HUES6 (cell line): ENCODE measurements at regions not wholly inside any gene's neighbourhood (a gene's known extent, or its start where the extent isn't known, plus 50 kb on each side); places are given as distances from the start of the nearest gene placed in this dataset.

Source experiments
- H3K27ac ChIP-seq: 2 replicates; pipeline ENCODE4 v1.7.0; 2013; ENCODE audit warnings: low read depth, mild to moderate bottlenecking, low read length, inconsistent platforms
- H3K27me3 ChIP-seq: 2 replicates; pipeline ENCODE4 v1.6.1; 2013; ENCODE audit warnings: low read length; ENCODE audit not compliant: control insufficient read depth, insufficient read depth
- H3K36me3 ChIP-seq: 2 replicates; pipeline ENCODE4 v1.6.1; 2013; ENCODE audit warnings: low read length; ENCODE audit not compliant: control insufficient read depth, insufficient read depth
- H3K4me1 ChIP-seq: 2 replicates; pipeline ENCODE4 v1.6.1; 2013; ENCODE audit warnings: low read length; ENCODE audit not compliant: control insufficient read depth, insufficient read depth
- H3K4me3 ChIP-seq: 2 replicates; pipeline ENCODE4 v1.5.1; 2013; ENCODE audit warnings: low read depth, low read length
- H3K9ac ChIP-seq: one replicate; pipeline ENCODE4 v1.6.1; 2013; ENCODE audit warnings: mild to moderate bottlenecking, low read length
- H3K9me3 ChIP-seq: 2 replicates; pipeline ENCODE4 v1.6.1; 2013; ENCODE audit warnings: low read depth, low read length; ENCODE audit not compliant: control insufficient read depth, insufficient read depth

- Histone ChIP-seq H3K4me3 (no peak overlapping the region), H3K9me3 (no peaks in the 10 kb centered on the region), H3K27me3 (no peaks in the 10 kb centered on the region)
Observed at GRCh38 chr11:111093061-111093460, 152.5 kb upstream of the POU2AF2 start.

GRCh38 chr11:111091321-111091938 is 154.1 kb upstream of the POU2AF2 start:
- Histone ChIP-seq H3K4me3 (no peak overlapping the region), H3K27ac (no peak overlapping the region), H3K9me3 (no peaks in the 10 kb centered on the region), H3K36me3 (no peaks in the 10 kb centered on the region), H3K9ac (no peak overlapping the region), H3K4me1 (no peaks in the 10 kb centered on the region), H3K27me3 (no peaks in the 10 kb centered on the region)

More at GRCh38 chr11:111093061-111093460, 152.5 kb upstream of the POU2AF2 start:
- Histone ChIP-seq H3K27ac (no peak overlapping the region), H3K9ac (no peak overlapping the region), H3K36me3 (no peaks in the 10 kb centered on the region), H3K4me1 (no peaks in the 10 kb centered on the region)

GRCh38 chr11:111089759-111090158 is 155.8 kb upstream of the POU2AF2 start:
- H3K4me3 ChIP-seq, result no peak overlapping the region
- no peak overlapping the region for H3K9ac ChIP-seq
- peaks cover 4% of the 10 kb centered on the region; the same call in 1 of the 2 replicates for H3K4me1 ChIP-seq
- no peaks in the 10 kb centered on the region for H3K27me3 ChIP-seq
- H3K9me3 ChIP-seq, result no peaks in the 10 kb centered on the region
- H3K27ac ChIP-seq, result no peak overlapping the region
- no peaks in the 10 kb centered on the region for H3K36me3 ChIP-seq

GRCh38 chr11:111088847-111089355 is 156.6 kb upstream of the POU2AF2 start:
- no peak overlapping the region for H3K27ac ChIP-seq
- H3K27me3 ChIP-seq, result no peaks in the 10 kb centered on the region
- H3K36me3 ChIP-seq, result no peaks in the 10 kb centered on the region
- no peak overlapping the region for H3K9ac ChIP-seq
- H3K9me3 ChIP-seq, result no peaks in the 10 kb centered on the region
- H3K4me3 ChIP-seq, result no peak overlapping the region
- H3K4me1 ChIP-seq, result peaks cover 4% of the 10 kb centered on the region; the same call in 1 of the 2 replicates

- Histone ChIP-seq H3K9me3 (no peaks in the 10 kb centered on the region), H3K4me1 (peaks cover 4% of the 10 kb centered on the region; the same call in 1 of the 2 replicates), H3K27ac (no peak overlapping the region), H3K4me3 (no peak overlapping the region), H3K9ac (no peak overlapping the region), H3K27me3 (no peaks in the 10 kb centered on the region), H3K36me3 (no peaks in the 10 kb centered on the region)
Observed at GRCh38 chr11:111086058-111086457, 159.5 kb upstream of the POU2AF2 start.

- no peak overlapping the region for H3K27ac ChIP-seq
Observed at GRCh38 chr11:111082664-111083063, 162.9 kb upstream of the POU2AF2 start.

GRCh38 chr11:111081021-111081511 is 164.5 kb upstream of the POU2AF2 start:
- H3K9me3 ChIP-seq, result no peaks in the 10 kb centered on the region
- no peak overlapping the region for H3K9ac ChIP-seq
- H3K27ac ChIP-seq, result no peak overlapping the region
- peaks cover 3% of the 10 kb centered on the region; the same call in 1 of the 2 replicates for H3K4me1 ChIP-seq
- H3K36me3 ChIP-seq, result no peaks in the 10 kb centered on the region
- no peak overlapping the region for H3K4me3 ChIP-seq
- H3K27me3 ChIP-seq, result no peaks in the 10 kb centered on the region

More at GRCh38 chr11:111082664-111083063, 162.9 kb upstream of the POU2AF2 start:
- peaks cover 4% of the 10 kb centered on the region; the same call in 1 of the 2 replicates for H3K4me1 ChIP-seq
- H3K9ac ChIP-seq, result no peak overlapping the region
- no peaks in the 10 kb centered on the region for H3K36me3 ChIP-seq
- no peaks in the 10 kb centered on the region for H3K27me3 ChIP-seq
- no peaks in the 10 kb centered on the region for H3K9me3 ChIP-seq
- no peak overlapping the region for H3K4me3 ChIP-seq

GRCh38 chr11:111077530-111078322 is 167.8 kb upstream of the POU2AF2 start:
- Histone ChIP-seq H3K9ac (no peak overlapping the region), H3K27ac (no peak overlapping the region), H3K27me3 (no peaks in the 10 kb centered on the region), H3K4me1 (no peaks in the 10 kb centered on the region), H3K36me3 (no peaks in the 10 kb centered on the region), H3K4me3 (no peak overlapping the region), H3K9me3 (no peaks in the 10 kb centered on the region)

GRCh38 chr11:111069066-111069465 is 176.5 kb upstream of the POU2AF2 start:
- Histone ChIP-seq H3K4me3 (no peak overlapping the region), H3K9ac (no peak overlapping the region), H3K27ac (no peak overlapping the region), H3K36me3 (no peaks in the 10 kb centered on the region), H3K9me3 (peaks cover 8% of the 10 kb centered on the region; the same call in 1 of the 2 replicates), H3K4me1 (no peaks in the 10 kb centered on the region; the same call in 1 of the 2 replicates), H3K27me3 (no peaks in the 10 kb centered on the region)

GRCh38 chr11:111067994-111068393 is 177.5 kb upstream of the POU2AF2 start:
- Histone ChIP-seq H3K27me3 (no peaks in the 10 kb centered on the region), H3K36me3 (no peaks in the 10 kb centered on the region), H3K9me3 (peaks cover 8% of the 10 kb centered on the region; the same call in 1 of the 2 replicates), H3K4me1 (no peaks in the 10 kb centered on the region; the same call in 1 of the 2 replicates), H3K4me3 (no peak overlapping the region), H3K27ac (no peak overlapping the region), H3K9ac (no peak overlapping the region)

- no peaks in the 10 kb centered on the region; the same call in 1 of the 2 replicates for H3K4me1 ChIP-seq
- H3K4me3 ChIP-seq, result no peak overlapping the region
- H3K27ac ChIP-seq, result no peak overlapping the region
- no peak overlapping the region for H3K9ac ChIP-seq
- peaks cover 8% of the 10 kb centered on the region; the same call in 1 of the 2 replicates for H3K9me3 ChIP-seq
- H3K36me3 ChIP-seq, result no peaks in the 10 kb centered on the region
- no peaks in the 10 kb centered on the region for H3K27me3 ChIP-seq
Observed at GRCh38 chr11:111066846-111067245, 178.7 kb upstream of the POU2AF2 start.
